ENCODE measurements at regions not wholly inside any gene's neighbourhood (a gene's known extent, or its start where the extent isn't known, plus 50 kb on each side); places are given as distances from the start of the nearest gene placed in this dataset.

DNA sequence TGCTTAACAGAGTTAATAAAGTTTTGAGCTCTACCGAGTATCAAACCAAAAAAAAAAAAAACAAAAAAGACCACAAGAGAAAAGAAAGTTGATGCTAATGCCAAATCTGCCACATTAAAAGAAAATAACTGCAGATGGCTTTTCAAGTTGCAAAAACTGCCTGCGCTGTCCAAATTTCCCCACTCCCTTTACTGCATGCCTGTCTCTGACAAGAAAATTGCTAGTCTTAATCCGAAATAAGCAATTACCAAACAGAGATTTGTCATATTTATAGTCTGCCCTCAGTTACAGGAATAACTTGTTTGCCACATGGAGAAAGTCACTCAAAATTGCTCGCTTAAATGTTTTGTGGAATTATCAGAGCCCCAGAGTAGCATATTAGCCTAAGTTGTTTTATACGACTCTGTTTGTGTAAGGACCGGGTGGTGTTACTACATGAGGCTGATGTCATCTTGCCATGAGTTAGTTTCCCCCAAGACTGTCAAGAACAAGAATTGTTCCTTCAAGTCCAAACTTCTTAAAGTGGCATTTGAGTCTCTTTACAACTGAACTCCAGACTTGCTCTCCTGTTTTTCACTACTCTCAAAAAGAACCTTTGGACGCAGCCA lies 160.9 kb downstream of the CEP120 start:
- intact Hi-C loops (cut with DNase I, micrococcal nuclease): no loop called here
- H3K4me3 Mint-ChIP-seq: no peak overlapping the region
- no peak overlapping the region for H3K27ac Mint-ChIP-seq
- POLR2A ChIA-PET: no interaction called here
- peaks cover 2% of the 10 kb centered on the region for H3K9me3 Mint-ChIP-seq
- CTCF ChIA-PET: no interaction called here
- DNase-seq: no peak
- TF ChIP-seq, protein P1, sequence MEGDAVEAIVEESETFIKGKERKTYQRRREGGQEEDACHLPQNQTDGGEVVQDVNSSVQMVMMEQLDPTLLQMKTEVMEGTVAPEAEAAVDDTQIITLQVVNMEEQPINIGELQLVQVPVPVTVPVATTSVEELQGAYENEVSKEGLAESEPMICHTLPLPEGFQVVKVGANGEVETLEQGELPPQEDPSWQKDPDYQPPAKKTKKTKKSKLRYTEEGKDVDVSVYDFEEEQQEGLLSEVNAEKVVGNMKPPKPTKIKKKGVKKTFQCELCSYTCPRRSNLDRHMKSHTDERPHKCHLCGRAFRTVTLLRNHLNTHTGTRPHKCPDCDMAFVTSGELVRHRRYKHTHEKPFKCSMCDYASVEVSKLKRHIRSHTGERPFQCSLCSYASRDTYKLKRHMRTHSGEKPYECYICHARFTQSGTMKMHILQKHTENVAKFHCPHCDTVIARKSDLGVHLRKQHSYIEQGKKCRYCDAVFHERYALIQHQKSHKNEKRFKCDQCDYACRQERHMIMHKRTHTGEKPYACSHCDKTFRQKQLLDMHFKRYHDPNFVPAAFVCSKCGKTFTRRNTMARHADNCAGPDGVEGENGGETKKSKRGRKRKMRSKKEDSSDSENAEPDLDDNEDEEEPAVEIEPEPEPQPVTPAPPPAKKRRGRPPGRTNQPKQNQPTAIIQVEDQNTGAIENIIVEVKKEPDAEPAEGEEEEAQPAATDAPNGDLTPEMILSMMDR (IDR thresholded peaks at IDR 0.05): no peak
- Histone ChIP-seq H3K27ac (ENCODE audit: low read depth in 1 of 2, low read length in 2 of 2) (no peak overlapping the region), H3K9me3 (ENCODE audit: control insufficient read depth in 1 of 2, insufficient read depth in 1 of 2, low read length in 2 of 2) (peaks cover 0 to 5% of the 10 kb centered on the region in 2 experiments), H3K36me3 (ENCODE audit: insufficient read depth, low read length) (no peaks in the 10 kb centered on the region), H3K27me3 (ENCODE audit: control insufficient read depth in 1 of 2, insufficient read depth in 2 of 2, low read length in 2 of 2) (peaks cover 0 to 2% of the 10 kb centered on the region in 2 experiments), H3K4me1 (ENCODE audit: insufficient read depth, low read length) (no peaks in the 10 kb centered on the region), H3K4me3 (ENCODE audit: low read length) (no peak overlapping the region)
- H3K27me3 Mint-ChIP-seq: peaks cover 12% of the 10 kb centered on the region
- no peak for ATAC-seq (ENCODE audit: poor library complexity)
- H3K4me1 Mint-ChIP-seq (ENCODE audit: low read depth): no peaks in the 10 kb centered on the region
- no peaks in the 10 kb centered on the region for H3K36me3 Mint-ChIP-seq (ENCODE audit: low read depth)

DNA sequence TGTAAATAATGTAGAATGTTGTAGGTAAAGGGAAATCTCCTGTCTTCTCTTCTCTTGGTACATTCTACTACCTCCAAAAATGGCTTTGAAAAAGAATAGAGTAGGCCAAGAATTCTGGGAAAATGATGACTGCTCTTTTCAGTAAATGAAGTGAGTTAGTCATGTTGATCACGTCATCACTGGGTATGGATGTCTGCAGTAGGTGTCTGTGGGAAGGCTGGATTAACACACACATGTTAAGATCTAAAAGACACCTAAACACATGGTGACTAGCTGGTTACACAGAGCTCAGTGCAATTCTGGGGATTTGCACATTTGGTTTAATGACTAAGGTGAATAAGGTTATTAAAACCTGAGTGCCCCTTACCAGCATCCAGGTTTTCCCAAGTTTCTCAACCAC lies 161.5 kb downstream of the CEP120 start:
- no peaks in the 10 kb centered on the region for H3K36me3 Mint-ChIP-seq (ENCODE audit: low read depth)
- H3K27me3 Mint-ChIP-seq: peaks cover 17% of the 10 kb centered on the region
- no peaks in the 10 kb centered on the region for H3K36me3 ChIP-seq (ENCODE audit: insufficient read depth, low read length)
- H3K4me1 Mint-ChIP-seq (ENCODE audit: low read depth): no peaks in the 10 kb centered on the region
- H3K4me3 ChIP-seq (ENCODE audit: low read length): no peak overlapping the region
- H3K9me3 ChIP-seq (ENCODE audit: control insufficient read depth in 1 of 2, insufficient read depth in 1 of 2, low read length in 2 of 2): peaks cover 0 to 5% of the 10 kb centered on the region in 2 experiments
- H3K27me3 ChIP-seq (ENCODE audit: control insufficient read depth in 1 of 2, insufficient read depth in 2 of 2, low read length in 2 of 2): peaks cover 0 to 2% of the 10 kb centered on the region in 2 experiments
- H3K27ac ChIP-seq (ENCODE audit: low read depth in 1 of 2, low read length in 2 of 2): no peak overlapping the region
- ChIA-PET POLR2A (no interaction called here), CTCF (no interaction called here)
- DNase-seq (no peak), ATAC-seq (ENCODE audit: poor library complexity) (no peak)
- H3K4me3 Mint-ChIP-seq: no peak overlapping the region
- TF ChIP-seq, protein P1 (IDR thresholded peaks at IDR 0.05): no peak
- H3K4me1 ChIP-seq (ENCODE audit: insufficient read depth, low read length): no peaks in the 10 kb centered on the region
- intact Hi-C loops (cut with DNase I, micrococcal nuclease): no loop called here
- peaks cover 2% of the 10 kb centered on the region for H3K9me3 Mint-ChIP-seq
- H3K27ac Mint-ChIP-seq: no peak overlapping the region

DNA sequence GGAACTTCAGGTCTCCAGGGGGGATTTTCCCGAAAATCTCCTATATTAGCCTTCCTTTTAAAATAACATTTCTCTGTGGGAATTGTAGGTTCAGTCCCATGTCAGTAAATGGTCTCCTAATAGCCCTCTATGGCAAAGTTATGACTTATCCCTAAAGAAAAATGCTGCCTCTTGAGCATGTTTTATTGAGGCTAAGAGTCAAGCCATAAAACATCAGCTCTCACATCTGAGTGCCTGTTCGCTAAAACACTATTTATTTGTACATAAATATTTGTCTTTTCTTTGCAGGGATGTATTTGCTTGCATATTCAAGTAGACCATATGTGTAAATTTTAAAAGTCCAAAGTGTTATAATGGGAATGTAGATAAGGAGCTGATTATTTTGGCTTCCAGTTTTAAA lies 160.4 kb downstream of the PRDM6 start:
- Histone ChIP-seq H3K4me3 (ENCODE audit: low read length) (no peak overlapping the region), H3K9me3 (ENCODE audit: control insufficient read depth in 1 of 2, insufficient read depth in 1 of 2, low read length in 2 of 2) (no peaks in the 10 kb centered on the region), H3K36me3 (ENCODE audit: insufficient read depth, low read length) (no peaks in the 10 kb centered on the region), H3K4me1 (ENCODE audit: insufficient read depth, low read length) (no peaks in the 10 kb centered on the region), H3K27me3 (ENCODE audit: control insufficient read depth in 1 of 2, insufficient read depth in 2 of 2, low read length in 2 of 2) (no peaks in the 10 kb centered on the region), H3K27ac (ENCODE audit: low read depth in 1 of 2, low read length in 2 of 2) (no peak overlapping the region)
- Mint-ChIP-seq H3K9me3 (peaks cover 2% of the 10 kb centered on the region), H3K36me3 (ENCODE audit: low read depth) (no peaks in the 10 kb centered on the region), H3K4me1 (ENCODE audit: low read depth) (no peaks in the 10 kb centered on the region), H3K4me3 (no peak overlapping the region), H3K27ac (no peak overlapping the region), H3K27me3 (peaks cover 5% of the 10 kb centered on the region)
- ChIA-PET POLR2A (no interaction called here), CTCF (no interaction called here)
- no peak for DNase-seq
- no peak for ATAC-seq (ENCODE audit: poor library complexity)
- TF ChIP-seq, protein P1 (IDR thresholded peaks at IDR 0.05): no peak
- intact Hi-C loops (cut with DNase I, micrococcal nuclease): no loop called here
